Keratinocyte (primary cell): ENCODE measurements at regions not wholly inside any gene's neighbourhood (a gene's known extent, or its start where the extent isn't known, plus 50 kb on each side); places are given as distances from the start of the nearest gene placed in this dataset.
"Not testable (repeated sequence)": the region's sequence is repeated elsewhere in the genome, so short reads cannot be mapped to it uniquely, and the experiment has no call there.

Source experiments
- DNase-seq: peaks from one replicate; pipeline ENCODE4 v3.0.0-alpha.2; 2011; ENCODE audit warnings: low read depth, missing footprints, low spot score
- FAIRE-seq: peaks from 2 replicates; lab custom pipeline; 2011; peaks lifted over from hg19 to GRCh38; lab: Jason Lieb, UNC
- H2AFZ ChIP-seq: 2 replicates; pipeline ENCODE4 v1.6.0; 2012; ENCODE audit warnings: low read length, control low read depth, inconsistent platforms; ENCODE audit not compliant: control insufficient read depth
- H3K27ac ChIP-seq: 2 replicates; pipeline ENCODE4 v1.5.1; 2011; ENCODE audit warnings: low read length; ENCODE audit not compliant: control insufficient read depth, insufficient read depth
- H3K27me3 ChIP-seq: 3 replicates; pipeline ENCODE4 v1.6.0; 2011; ENCODE audit warnings: low read length; ENCODE audit not compliant: control insufficient read depth, insufficient read depth; ENCODE audit errors: extremely low read depth
- H3K36me3 ChIP-seq, 2 experiments: 2 replicates in 1 of 2; 3 replicates in 1 of 2; pipeline ENCODE4 v1.5.1; 2011; ENCODE audit warnings: low read length in 2 of 2, mild to moderate bottlenecking in 1 of 2; ENCODE audit not compliant: control insufficient read depth in 2 of 2, insufficient read depth in 2 of 2; ENCODE audit errors: extremely low read depth in 1 of 2
- H3K4me1 ChIP-seq: 3 replicates; pipeline ENCODE4 v1.5.1; 2011; ENCODE audit warnings: low read length; ENCODE audit not compliant: control insufficient read depth, insufficient read depth; ENCODE audit errors: extremely low read depth
- H3K4me2 ChIP-seq: 3 replicates; pipeline ENCODE4 v1.6.0; 2011; ENCODE audit warnings: low read depth, low read length; ENCODE audit not compliant: control insufficient read depth, insufficient read depth; ENCODE audit errors: extremely low read depth
- H3K4me3 ChIP-seq, 3 experiments: fragments of 200-600 bp in 1 of 3; sonication (generic) in 1 of 3; 2 replicates in 2 of 3; 3 replicates in 1 of 3; pipeline ENCODE4 v1.5.1; 2011 to 2016; ENCODE audit warnings: low read length in 3 of 3, mild to moderate bottlenecking in 3 of 3, control low read depth in 2 of 3, inconsistent platforms in 1 of 3, low read depth in 1 of 3, mixed read lengths in 1 of 3, mixed run types in 1 of 3, moderate library complexity in 1 of 3; ENCODE audit not compliant: control insufficient read depth in 2 of 3, insufficient read depth in 2 of 3; ENCODE audit errors: extremely low read depth in 1 of 3
- H3K79me2 ChIP-seq: 2 replicates; pipeline ENCODE4 v1.6.0; 2012; ENCODE audit warnings: low read length; ENCODE audit not compliant: control insufficient read depth, insufficient read depth
- H3K9ac ChIP-seq: 3 replicates; pipeline ENCODE4 v1.6.0; 2011; ENCODE audit warnings: low read length; ENCODE audit not compliant: control insufficient read depth, insufficient read depth; ENCODE audit errors: extremely low read depth
- H3K9me1 ChIP-seq: 3 replicates; pipeline ENCODE4 v1.6.0; 2011; ENCODE audit warnings: low read length; ENCODE audit not compliant: control insufficient read depth, insufficient read depth; ENCODE audit errors: extremely low read depth
- H3K9me3 ChIP-seq: 2 replicates; pipeline ENCODE4 v1.5.1; 2012; ENCODE audit warnings: low read depth, low read length; ENCODE audit not compliant: control insufficient read depth
- H4K20me1 ChIP-seq: 3 replicates; pipeline ENCODE4 v1.6.0; 2011; ENCODE audit warnings: low read length; ENCODE audit not compliant: control insufficient read depth, insufficient read depth; ENCODE audit errors: extremely low read depth
- EZH2 ChIP-seq: IDR thresholded peaks from one replicate; pipeline ENCODE4 v1.6.1; 2012; ENCODE audit warnings: inconsistent platforms, mild to moderate bottlenecking, low read length, moderate library complexity
- dilution Hi-C: fragments of 300-500 bp; cut with MboI; formaldehyde crosslinking; loops from one replicate; pipeline ENCODE4 v1.7.0; 2020; ENCODE audit warnings: low sequenced_read_pairs; ENCODE audit not compliant: extremely low pct_ligation_motif_present
- TF ChIP-seq, protein P1 (sequence below), 3 experiments: IDR thresholded peaks in 1 of 3; conservative IDR thresholded peaks in 1 of 3; optimal IDR thresholded peaks in 1 of 3; 2 replicates in 2 of 3; 3 replicates in 1 of 3; pipeline versions ENCODE3 to v1.5.1; 2011; ENCODE audit warnings: low read length in 3 of 3, mild to moderate bottlenecking in 3 of 3, moderate library complexity in 2 of 3, control low read depth in 1 of 3, inconsistent platforms in 1 of 3; ENCODE audit not compliant: insufficient read depth in 2 of 3; ENCODE audit errors: extremely low read depth in 1 of 3

DNA sequence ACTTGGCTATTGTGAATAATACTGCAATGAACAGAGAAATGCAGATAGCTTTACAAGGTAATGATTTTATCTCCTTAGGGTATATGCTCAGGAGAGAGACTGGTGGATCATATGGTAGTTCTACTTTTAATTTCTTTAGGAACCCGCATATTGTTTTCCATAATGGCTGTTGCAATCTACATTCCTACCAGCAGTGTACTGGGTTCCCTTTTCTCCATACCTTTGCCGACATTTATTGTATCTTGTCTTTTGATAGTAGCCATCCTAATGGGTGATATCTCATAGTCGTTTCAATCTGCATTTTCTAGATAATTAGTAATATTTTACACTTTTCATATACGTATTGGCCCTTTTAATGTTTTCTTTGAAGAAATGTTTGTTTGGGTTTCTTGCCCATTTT, 702.9 kb upstream of the ACVR2A start:
- H3K4me2 ChIP-seq: no peak overlapping the region
- dilution Hi-C loops: no loop called here
- FAIRE-seq: no peak
- no peaks in the 10 kb centered on the region for H3K36me3 ChIP-seq
- H3K9me3 ChIP-seq: no peaks in the 10 kb centered on the region
- DNase-seq: no peak
- H3K9ac ChIP-seq: no peak overlapping the region
- H3K27me3 ChIP-seq: no peaks in the 10 kb centered on the region
- no peaks in the 10 kb centered on the region for H3K79me2 ChIP-seq
- H3K27ac ChIP-seq: no peak overlapping the region
- no peaks in the 10 kb centered on the region for H3K9me1 ChIP-seq
- TF ChIP-seq, protein P1, sequence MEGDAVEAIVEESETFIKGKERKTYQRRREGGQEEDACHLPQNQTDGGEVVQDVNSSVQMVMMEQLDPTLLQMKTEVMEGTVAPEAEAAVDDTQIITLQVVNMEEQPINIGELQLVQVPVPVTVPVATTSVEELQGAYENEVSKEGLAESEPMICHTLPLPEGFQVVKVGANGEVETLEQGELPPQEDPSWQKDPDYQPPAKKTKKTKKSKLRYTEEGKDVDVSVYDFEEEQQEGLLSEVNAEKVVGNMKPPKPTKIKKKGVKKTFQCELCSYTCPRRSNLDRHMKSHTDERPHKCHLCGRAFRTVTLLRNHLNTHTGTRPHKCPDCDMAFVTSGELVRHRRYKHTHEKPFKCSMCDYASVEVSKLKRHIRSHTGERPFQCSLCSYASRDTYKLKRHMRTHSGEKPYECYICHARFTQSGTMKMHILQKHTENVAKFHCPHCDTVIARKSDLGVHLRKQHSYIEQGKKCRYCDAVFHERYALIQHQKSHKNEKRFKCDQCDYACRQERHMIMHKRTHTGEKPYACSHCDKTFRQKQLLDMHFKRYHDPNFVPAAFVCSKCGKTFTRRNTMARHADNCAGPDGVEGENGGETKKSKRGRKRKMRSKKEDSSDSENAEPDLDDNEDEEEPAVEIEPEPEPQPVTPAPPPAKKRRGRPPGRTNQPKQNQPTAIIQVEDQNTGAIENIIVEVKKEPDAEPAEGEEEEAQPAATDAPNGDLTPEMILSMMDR (optimal IDR thresholded peaks at IDR 0.05 in 1 of 3, IDR thresholded peaks at IDR 0.05 in 1 of 3, conservative IDR thresholded peaks at IDR 0.05 in 1 of 3; ENCODE audit: extremely low read depth in 1 of 3, insufficient read depth in 2 of 3, low read length in 3 of 3): peak in 1 of 3 experiments; percentile 13
- TF ChIP-seq EZH2: no peak
- H2AFZ ChIP-seq: no peak overlapping the region
- no peaks in the 10 kb centered on the region for H4K20me1 ChIP-seq
- no peak overlapping the region for H3K4me3 ChIP-seq
- no peaks in the 10 kb centered on the region for H3K4me1 ChIP-seq

DNA sequence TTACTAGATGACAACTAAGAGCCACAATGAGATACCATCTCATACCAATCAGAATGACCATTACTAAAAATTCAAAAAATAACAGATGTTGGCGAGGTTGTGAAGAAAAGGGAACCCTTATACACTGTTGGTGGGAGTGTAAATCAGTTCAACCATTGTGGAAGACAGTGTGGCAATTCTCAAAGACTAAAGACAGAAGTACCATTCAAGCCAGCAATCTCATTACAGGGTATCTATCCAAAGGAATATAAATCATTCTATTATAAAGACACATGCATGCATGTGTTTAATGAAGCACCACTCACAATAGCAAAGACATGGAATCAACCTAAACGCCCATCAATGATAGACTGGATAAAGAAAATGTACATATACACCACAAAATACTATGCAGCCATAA, 705.1 kb upstream of the ACVR2A start:
- H3K4me3 ChIP-seq, H3K4me1 ChIP-seq, H3K9ac ChIP-seq, dilution Hi-C loops, H3K27me3 ChIP-seq, H3K9me1 ChIP-seq, H2AFZ ChIP-seq, DNase-seq, FAIRE-seq, H3K27ac ChIP-seq, H3K9me3 ChIP-seq, H4K20me1 ChIP-seq, H3K4me2 ChIP-seq, H3K79me2 ChIP-seq, H3K36me3 ChIP-seq: not testable (repeated sequence)

DNA sequence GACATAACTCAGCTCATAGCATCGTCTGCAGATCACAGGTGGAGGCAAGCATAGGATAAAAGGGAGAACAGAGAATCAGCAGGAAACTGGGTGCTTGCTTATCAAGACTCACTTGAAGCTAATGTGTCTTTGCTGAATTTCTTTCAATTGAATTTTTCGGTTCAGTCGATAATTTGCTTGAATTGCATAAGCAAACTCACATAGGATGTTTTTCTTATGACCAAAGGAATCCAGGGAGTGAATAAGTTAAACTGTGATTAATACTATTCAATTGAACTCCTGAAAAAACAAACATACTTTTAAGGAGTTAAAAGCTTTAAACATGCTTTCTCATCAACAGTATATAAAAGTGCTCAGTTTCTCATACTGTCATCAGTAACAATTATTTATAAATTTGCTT, 707.1 kb upstream of the ACVR2A start:
- no peak for TF ChIP-seq EZH2
- TF ChIP-seq, protein P1 (optimal IDR thresholded peaks at IDR 0.05 in 1 of 3, IDR thresholded peaks at IDR 0.05 in 1 of 3, conservative IDR thresholded peaks at IDR 0.05 in 1 of 3; ENCODE audit: extremely low read depth in 1 of 3, insufficient read depth in 2 of 3, low read length in 3 of 3): no peak
- no peaks in the 10 kb centered on the region for H3K27me3 ChIP-seq
- no peaks in the 10 kb centered on the region for H4K20me1 ChIP-seq
- H3K79me2 ChIP-seq: no peaks in the 10 kb centered on the region
- H3K4me2 ChIP-seq: no peak overlapping the region
- H3K9ac ChIP-seq: no peak overlapping the region
- H3K9me1 ChIP-seq: no peaks in the 10 kb centered on the region
- H2AFZ ChIP-seq: no peak overlapping the region
- no peak overlapping the region for H3K4me3 ChIP-seq
- H3K9me3 ChIP-seq: no peaks in the 10 kb centered on the region
- H3K27ac ChIP-seq: no peak overlapping the region
- H3K36me3 ChIP-seq: no peaks in the 10 kb centered on the region
- no peak for DNase-seq
- H3K4me1 ChIP-seq: no peaks in the 10 kb centered on the region
- dilution Hi-C loops: no loop called here
- FAIRE-seq: no peak
